Mucosa of descending colon (tissue), 3 donors: ENCODE measurements at regions not wholly inside any gene's neighbourhood (a gene's known extent, or its start where the extent isn't known, plus 50 kb on each side); places are given as distances from the start of the nearest gene placed in this dataset.

Source experiments
- ATAC-seq: fragments of 200-7000 bp; cut with Tn5 transposase; one replicate; pipeline ENCODE4 v1.9.1; 2020; ENCODE audit warnings: mild to moderate bottlenecking, moderate library complexity
- DNase-seq, 3 donors: peaks; one replicate each; pipeline ENCODE4 v3.0.0-alpha.2; 2020
- H3K36me3 ChIP-seq: fragments of 200-600 bp; one replicate; pipeline ENCODE4 v1.8.0; 2021; ENCODE audit warnings: low read depth, mild to moderate bottlenecking
- H3K4me1 ChIP-seq: fragments of 200-600 bp; one replicate; pipeline ENCODE4 v1.8.0; 2021; ENCODE audit warnings: low read depth, mild to moderate bottlenecking
- H3K4me3 ChIP-seq: fragments of 200-600 bp; one replicate; pipeline ENCODE4 v1.8.0; 2021; ENCODE audit warnings: mild to moderate bottlenecking
- H3K9me3 ChIP-seq: fragments of 200-600 bp; one replicate; pipeline ENCODE4 v1.8.0; 2021; ENCODE audit warnings: mild to moderate bottlenecking
- intact Hi-C, 2 donors: fragments of 100-400 bp; cut with DNase I in 1 of 2; cut with micrococcal nuclease in 1 of 2; formaldehyde crosslinking; loops; one replicate each; pipeline versions ENCODE4 v1.11.0 to v1.11.1; 2022; cut with DNase I, micrococcal nuclease
- TF ChIP-seq, protein P1 (sequence below): fragments of 200-600 bp; IDR thresholded peaks from one replicate; pipeline ENCODE4 v1.8.0; 2022; ENCODE audit warnings: antibody characterized with exemption, mild to moderate bottlenecking
- donor health status: DM: no; HTN: no; CAD: no; lungs with moderate emphysema.
- donor health status: DM: no; HTN: no; CAD: no.
- donor health status: DM: no; HTN: yes; CAD: no.

DNA sequence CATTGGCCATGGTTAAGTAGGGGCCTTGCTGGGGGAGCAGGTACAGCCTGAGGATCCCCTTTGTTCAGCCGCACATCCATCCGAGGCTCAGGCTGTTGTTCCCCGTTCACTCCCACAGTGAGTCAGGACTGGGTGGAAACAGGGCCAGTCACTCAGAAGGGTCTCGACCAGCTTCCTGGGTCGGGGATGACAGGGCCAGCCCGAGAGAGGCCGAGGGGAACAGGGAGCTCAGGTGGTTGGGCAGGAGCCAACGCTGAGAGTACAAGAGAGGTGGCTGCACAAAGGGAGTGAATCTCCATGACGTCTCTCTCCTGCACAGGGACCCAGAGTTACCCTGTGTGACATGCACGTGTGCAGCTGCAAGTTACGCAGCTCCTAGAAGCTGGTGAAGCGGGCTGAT lies 97.2 kb upstream of the SHANK2 start:
- DNase-seq (no peak), ATAC-seq (no peak)
- intact Hi-C loops = no loop called here
- TF ChIP-seq, protein P1, sequence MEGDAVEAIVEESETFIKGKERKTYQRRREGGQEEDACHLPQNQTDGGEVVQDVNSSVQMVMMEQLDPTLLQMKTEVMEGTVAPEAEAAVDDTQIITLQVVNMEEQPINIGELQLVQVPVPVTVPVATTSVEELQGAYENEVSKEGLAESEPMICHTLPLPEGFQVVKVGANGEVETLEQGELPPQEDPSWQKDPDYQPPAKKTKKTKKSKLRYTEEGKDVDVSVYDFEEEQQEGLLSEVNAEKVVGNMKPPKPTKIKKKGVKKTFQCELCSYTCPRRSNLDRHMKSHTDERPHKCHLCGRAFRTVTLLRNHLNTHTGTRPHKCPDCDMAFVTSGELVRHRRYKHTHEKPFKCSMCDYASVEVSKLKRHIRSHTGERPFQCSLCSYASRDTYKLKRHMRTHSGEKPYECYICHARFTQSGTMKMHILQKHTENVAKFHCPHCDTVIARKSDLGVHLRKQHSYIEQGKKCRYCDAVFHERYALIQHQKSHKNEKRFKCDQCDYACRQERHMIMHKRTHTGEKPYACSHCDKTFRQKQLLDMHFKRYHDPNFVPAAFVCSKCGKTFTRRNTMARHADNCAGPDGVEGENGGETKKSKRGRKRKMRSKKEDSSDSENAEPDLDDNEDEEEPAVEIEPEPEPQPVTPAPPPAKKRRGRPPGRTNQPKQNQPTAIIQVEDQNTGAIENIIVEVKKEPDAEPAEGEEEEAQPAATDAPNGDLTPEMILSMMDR = no peak
- Histone ChIP-seq H3K36me3 (no peaks in the 10 kb centered on the region), H3K4me1 (no peaks in the 10 kb centered on the region), H3K4me3 (no peak overlapping the region), H3K9me3 (no peaks in the 10 kb centered on the region)

DNA sequence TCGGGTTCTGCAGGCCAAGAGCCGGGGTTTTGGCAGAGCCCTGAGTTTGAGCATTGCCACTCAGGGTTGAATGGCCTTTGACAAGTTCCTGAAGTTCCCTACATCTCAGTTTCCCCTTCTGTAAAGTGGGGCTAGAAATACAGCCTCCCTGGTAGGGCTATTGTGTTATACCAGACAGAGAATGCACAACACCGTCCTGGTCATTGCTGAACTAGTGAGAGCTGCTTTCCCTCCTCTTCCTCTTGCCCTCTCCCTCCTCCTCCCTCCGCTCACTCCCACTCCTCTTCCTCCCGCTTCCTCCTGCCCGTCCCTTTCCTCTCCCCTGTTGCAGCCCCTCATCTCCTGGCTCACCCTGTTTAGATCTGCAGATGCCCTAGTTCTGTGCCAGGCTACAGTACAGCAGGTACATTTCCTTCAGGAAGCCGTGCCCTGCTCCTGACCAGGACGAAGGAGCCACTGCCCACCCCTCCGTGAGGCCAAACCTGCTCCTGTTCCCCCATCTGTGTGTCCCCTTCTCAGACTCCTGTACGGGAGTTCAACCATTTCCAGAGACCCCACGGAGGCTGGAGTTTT lies 91.5 kb upstream of the SHANK2 start:
- Histone ChIP-seq H3K36me3 (no peaks in the 10 kb centered on the region), H3K4me1 (no peaks in the 10 kb centered on the region), H3K9me3 (no peaks in the 10 kb centered on the region), H3K4me3 (no peak overlapping the region)
- ATAC-seq (no peak), DNase-seq (no peak)
- TF ChIP-seq, protein P1 = no peak
- intact Hi-C loops = no loop called here

DNA sequence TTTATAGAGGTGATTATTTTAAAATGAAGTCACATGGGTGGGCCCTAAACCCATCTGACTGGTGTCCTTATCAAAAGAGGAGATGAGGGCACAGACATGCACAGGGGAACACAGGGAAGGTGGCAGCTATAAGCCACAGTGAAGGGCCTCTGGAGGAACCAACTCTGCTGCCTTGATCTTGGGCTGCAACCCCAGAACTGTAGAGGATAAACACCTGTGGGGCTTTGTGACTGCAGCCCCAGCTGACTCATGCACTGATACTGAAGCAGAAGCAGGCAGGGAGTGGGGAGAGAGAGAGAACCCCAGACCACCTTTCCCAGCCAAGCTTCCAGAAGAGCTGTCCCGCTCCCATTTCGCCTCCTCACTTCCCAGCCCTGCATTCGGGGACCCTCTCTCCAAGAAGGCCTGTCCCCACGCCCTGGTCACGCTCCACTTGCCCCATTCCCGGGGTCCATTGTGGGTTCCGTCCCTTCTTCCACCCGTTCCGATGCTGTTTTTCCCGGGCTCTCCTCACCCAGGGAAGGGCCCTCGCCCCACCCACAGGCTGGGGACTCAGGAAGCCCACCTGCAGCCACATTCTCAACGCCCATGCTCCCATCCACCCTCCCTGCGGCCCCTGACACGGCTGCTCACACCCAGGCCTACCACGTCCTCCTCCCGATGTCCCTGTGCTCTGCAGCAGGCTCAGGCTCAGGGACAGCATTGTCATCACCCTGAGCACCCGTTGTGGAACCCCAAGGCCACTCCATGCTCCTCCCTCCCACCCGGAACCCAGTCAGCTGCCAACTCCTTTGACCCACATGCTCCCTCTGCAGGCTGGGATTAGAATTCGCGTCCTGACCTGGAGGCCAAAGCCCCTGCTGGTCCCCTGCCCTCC lies 90.8 kb upstream of the SHANK2 start:
- no peaks in the 10 kb centered on the region for H3K36me3 ChIP-seq
- H3K4me1 ChIP-seq = no peaks in the 10 kb centered on the region
- no peak overlapping the region for H3K4me3 ChIP-seq
- intact Hi-C loops = no loop called here
- no peaks in the 10 kb centered on the region for H3K9me3 ChIP-seq
- TF ChIP-seq, protein P1 = peak; percentile 40
- DNase-seq = peak in 2 of 3 donors; percentile 55 to 58
- ATAC-seq = peak; percentile 68

DNA sequence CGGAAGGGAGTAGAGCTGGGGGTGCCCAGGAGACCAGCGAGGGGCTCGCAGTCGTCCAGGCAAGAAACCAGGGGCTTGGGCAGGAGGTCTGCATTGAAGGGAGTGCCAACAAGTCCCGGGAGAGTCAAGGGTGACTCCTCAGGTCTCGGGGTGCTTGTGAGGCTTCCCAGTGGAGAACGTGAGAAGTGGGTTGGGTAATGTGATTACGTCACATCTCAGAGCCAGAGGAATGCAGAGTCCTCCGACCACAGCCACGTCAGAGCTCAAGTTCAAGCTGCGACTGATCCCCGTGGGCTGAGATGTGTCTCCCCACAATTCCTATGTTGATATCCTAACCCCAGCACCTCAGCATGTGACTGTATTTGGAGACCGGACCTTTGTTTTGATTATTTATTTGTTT lies 89.7 kb upstream of the SHANK2 start:
- no peaks in the 10 kb centered on the region for H3K9me3 ChIP-seq
- intact Hi-C loops = no loop called here
- H3K36me3 ChIP-seq = no peaks in the 10 kb centered on the region
- no peak overlapping the region for H3K4me3 ChIP-seq
- ATAC-seq (no peak), DNase-seq (no peak)
- TF ChIP-seq, protein P1 = no peak
- H3K4me1 ChIP-seq = no peaks in the 10 kb centered on the region

DNA sequence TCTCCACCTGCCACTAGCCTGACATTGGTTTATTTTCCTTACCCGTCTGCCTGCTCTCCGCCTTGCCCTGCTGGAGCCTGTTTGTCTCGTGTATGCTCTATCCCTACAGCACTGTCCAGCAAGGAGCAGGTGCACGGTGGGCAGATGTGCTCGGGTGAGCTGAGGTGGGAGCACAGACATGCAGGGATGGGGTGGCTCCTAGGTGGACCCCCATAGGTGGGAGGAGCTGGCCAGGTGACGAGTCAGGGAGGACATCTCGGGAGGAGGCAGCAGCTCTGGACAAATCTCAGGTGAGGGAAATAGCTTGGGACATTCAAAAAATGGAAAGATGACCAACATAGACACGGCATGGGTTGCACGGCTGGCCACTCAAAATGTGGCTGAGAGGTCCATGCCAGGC lies 89.2 kb upstream of the SHANK2 start:
- H3K9me3 ChIP-seq = no peaks in the 10 kb centered on the region
- DNase-seq (no peak), ATAC-seq (no peak)
- no peak overlapping the region for H3K4me3 ChIP-seq
- intact Hi-C loops = no loop called here
- no peaks in the 10 kb centered on the region for H3K36me3 ChIP-seq
- H3K4me1 ChIP-seq = no peaks in the 10 kb centered on the region
- TF ChIP-seq, protein P1 = no peak
